Fibroblast of lung (primary cell): ENCODE measurements at regions not wholly inside any gene's neighbourhood (a gene's known extent, or its start where the extent isn't known, plus 50 kb on each side); places are given as distances from the start of the nearest gene placed in this dataset.

ENCODE experiments used
- DNase-seq, 2 donors: peaks; one replicate each; pipeline versions ENCODE4 v3.0.0 to v3.0.0-alpha.2; 2010; ENCODE audit warnings: low read depth in 2 of 2
- H2AFZ ChIP-seq: 2 replicates; pipeline ENCODE4 v1.5.1; 2012; ENCODE audit warnings: low read length, control low read depth, inconsistent platforms
- H3K27ac ChIP-seq: 2 replicates; pipeline ENCODE4 v1.5.1; 2011; ENCODE audit warnings: low read length, control low read depth; ENCODE audit not compliant: insufficient read depth
- H3K27me3 ChIP-seq: 2 replicates; pipeline ENCODE4 v1.5.1; 2011; ENCODE audit warnings: mild to moderate bottlenecking, low read length; ENCODE audit not compliant: control insufficient read depth, insufficient read depth
- H3K36me3 ChIP-seq: 2 replicates; pipeline ENCODE4 v1.5.1; 2011; ENCODE audit warnings: low read length; ENCODE audit not compliant: control insufficient read depth, insufficient read depth
- H3K4me1 ChIP-seq: 2 replicates; pipeline ENCODE4 v1.5.1; 2011; ENCODE audit warnings: low read length; ENCODE audit not compliant: control insufficient read depth, insufficient read depth; ENCODE audit errors: extremely low read depth
- H3K4me2 ChIP-seq: 2 replicates; pipeline ENCODE4 v1.5.1; 2011; ENCODE audit warnings: low read length, control low read depth; ENCODE audit not compliant: insufficient read depth; ENCODE audit errors: extremely low read depth
- H3K4me3 ChIP-seq, 4 experiments: fragments of 200-600 bp in 1 of 4; sonication (generic) in 1 of 4; replicated peaks in 1 of 4; 2 replicates each; pipeline ENCODE4 v1.5.1; 2011 to 2016; ENCODE audit warnings: low read length in 4 of 4, low read depth in 3 of 4, mild to moderate bottlenecking in 3 of 4, control low read depth in 2 of 4, inconsistent platforms in 1 of 4, mixed read lengths in 1 of 4; ENCODE audit not compliant: insufficient read depth in 1 of 4; ENCODE audit errors: control extremely low read depth in 1 of 4
- H3K79me2 ChIP-seq: 2 replicates; pipeline ENCODE4 v1.5.1; 2012; ENCODE audit warnings: mild to moderate bottlenecking, low read length, inconsistent platforms; ENCODE audit not compliant: control insufficient read depth, insufficient read depth
- H3K9ac ChIP-seq: 2 replicates; pipeline ENCODE4 v1.5.1; 2011; ENCODE audit warnings: mild to moderate bottlenecking, low read length, control low read depth; ENCODE audit not compliant: insufficient read depth
- H3K9me3 ChIP-seq: 2 replicates; pipeline ENCODE4 v1.5.1; 2012; ENCODE audit warnings: low read depth, low read length; ENCODE audit not compliant: control insufficient read depth, insufficient read depth
- H4K20me1 ChIP-seq: 2 replicates; pipeline ENCODE4 v1.5.1; 2011; ENCODE audit warnings: low read length; ENCODE audit not compliant: control insufficient read depth, insufficient read depth; ENCODE audit errors: extremely low read depth
- CTCF ChIP-seq, 2 donors: IDR thresholded peaks in 1 of 2; conservative IDR thresholded peaks in 1 of 2; 1 replicate in 1 of 2; 2 replicates in 1 of 2; pipeline ENCODE4 v1.5.1; 2011 to 2012; ENCODE audit warnings: low read length in 2 of 2, control low read depth in 1 of 2, inconsistent platforms in 1 of 2, low read depth in 1 of 2, mild to moderate bottlenecking in 1 of 2
- EZH2 ChIP-seq: IDR thresholded peaks from 2 replicates; pipeline ENCODE4 v1.5.1; 2012; ENCODE audit warnings: low read length, control low read depth, mild to moderate bottlenecking; ENCODE audit errors: missing control alignments

DNA sequence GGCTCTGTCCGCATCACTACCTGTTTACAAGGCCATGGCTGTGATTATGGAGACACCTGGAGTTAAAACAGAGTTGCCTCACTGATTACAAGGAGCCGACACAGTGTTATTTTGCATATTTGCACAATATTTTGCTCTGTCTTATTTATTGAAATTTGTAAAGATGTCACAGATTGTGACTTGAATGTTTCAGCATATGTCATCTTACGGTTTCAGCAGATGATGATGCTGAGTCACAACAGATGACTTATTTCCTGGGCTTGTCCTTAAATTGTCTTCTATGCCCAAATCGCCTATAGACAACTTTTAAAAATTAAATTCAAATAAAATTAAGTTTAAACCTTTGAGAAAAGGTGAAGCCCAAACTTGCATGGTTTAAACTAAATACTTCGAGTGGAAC, 87.1 kb upstream of the INPP4B start:
- H3K9me3 ChIP-seq: no peaks in the 10 kb centered on the region
- H3K27ac ChIP-seq: no peak overlapping the region
- DNase-seq: no peak
- H3K9ac ChIP-seq: no peak overlapping the region
- no peak for TF ChIP-seq CTCF (conservative IDR thresholded peaks at IDR 0.05 in 1 of 2, IDR thresholded peaks at IDR 0.05 in 1 of 2; ENCODE audit: low read depth in 1 of 2, low read length in 2 of 2)
- no peak for TF ChIP-seq EZH2
- H2AFZ ChIP-seq: no peak overlapping the region
- H3K4me3 ChIP-seq: no peak overlapping the region
- no peaks in the 10 kb centered on the region for H3K4me1 ChIP-seq
- H3K36me3 ChIP-seq: no peaks in the 10 kb centered on the region
- no peaks in the 10 kb centered on the region for H3K79me2 ChIP-seq
- H3K27me3 ChIP-seq: no peaks in the 10 kb centered on the region
- no peak overlapping the region for H3K4me2 ChIP-seq
- no peaks in the 10 kb centered on the region for H4K20me1 ChIP-seq

DNA sequence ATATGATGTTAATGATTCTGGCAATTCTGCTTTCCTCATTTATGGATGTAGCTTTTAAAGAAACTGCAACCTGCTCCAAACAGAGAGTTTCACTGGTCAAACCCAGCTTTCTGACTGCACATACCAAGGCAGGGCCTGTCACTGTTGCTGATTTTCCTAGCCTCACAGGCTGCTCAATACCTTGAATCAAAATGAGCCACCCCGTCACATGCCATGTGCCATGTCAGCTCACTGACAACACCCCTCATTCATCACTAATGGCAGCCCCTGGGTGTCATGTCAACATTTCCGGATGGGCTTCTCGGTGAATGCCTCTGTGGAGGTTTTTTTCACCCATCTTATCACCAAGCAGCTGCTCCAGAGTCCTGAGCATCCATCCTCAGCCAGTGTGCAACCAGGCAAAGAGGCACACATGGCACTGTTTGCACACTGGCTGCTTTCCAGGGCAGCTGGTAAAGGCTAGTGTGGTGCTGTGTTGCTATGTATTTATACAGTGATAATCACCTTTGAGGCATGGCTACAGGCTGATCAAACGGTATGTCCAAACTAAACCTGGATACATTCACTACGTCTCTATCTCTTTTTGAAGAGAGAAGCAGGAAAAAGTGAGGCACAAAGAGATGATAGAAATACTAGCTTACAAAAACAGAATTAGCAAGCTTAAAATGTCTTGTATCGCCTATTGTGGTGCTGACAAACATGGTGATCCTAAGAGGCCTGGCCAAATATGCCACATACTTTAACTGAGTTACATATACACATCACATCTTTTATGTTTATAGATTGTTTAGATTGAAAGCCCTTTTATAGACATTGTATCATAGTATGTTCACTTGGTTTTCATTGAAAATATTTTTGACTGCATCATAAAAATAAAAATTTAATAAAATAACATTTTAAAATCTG, 94.6 kb upstream of the INPP4B start:
- Histone ChIP-seq H3K4me2 (no peak overlapping the region), H3K79me2 (no peaks in the 10 kb centered on the region), H4K20me1 (no peaks in the 10 kb centered on the region), H3K27me3 (no peaks in the 10 kb centered on the region), H3K4me1 (no peaks in the 10 kb centered on the region), H2AFZ (no peak overlapping the region), H3K36me3 (no peaks in the 10 kb centered on the region), H3K27ac (no peak overlapping the region), H3K9me3 (no peaks in the 10 kb centered on the region), H3K4me3 (no peak overlapping the region), H3K9ac (no peak overlapping the region)
- DNase-seq: no peak
- TF ChIP-seq CTCF (conservative IDR thresholded peaks at IDR 0.05 in 1 of 2, IDR thresholded peaks at IDR 0.05 in 1 of 2; ENCODE audit: low read depth in 1 of 2, low read length in 2 of 2) (no peak), EZH2 (no peak)

GRCh38 chr4:142944565-142944964, 98.5 kb upstream of the INPP4B start:
- H2AFZ ChIP-seq: no peak overlapping the region
- H3K36me3 ChIP-seq: no peaks in the 10 kb centered on the region
- peak in 1 of 2 donors; percentile 37 for DNase-seq
- no peaks in the 10 kb centered on the region for H4K20me1 ChIP-seq
- H3K9me3 ChIP-seq: no peaks in the 10 kb centered on the region
- no peak overlapping the region for H3K27ac ChIP-seq
- no peak overlapping the region for H3K4me3 ChIP-seq
- H3K27me3 ChIP-seq: no peaks in the 10 kb centered on the region
- H3K4me2 ChIP-seq: no peak overlapping the region
- no peaks in the 10 kb centered on the region for H3K4me1 ChIP-seq
- no peaks in the 10 kb centered on the region for H3K79me2 ChIP-seq
- TF ChIP-seq CTCF (conservative IDR thresholded peaks at IDR 0.05 in 1 of 2, IDR thresholded peaks at IDR 0.05 in 1 of 2; ENCODE audit: low read depth in 1 of 2, low read length in 2 of 2) (no peak), EZH2 (no peak)
- H3K9ac ChIP-seq: no peak overlapping the region
